DND-41 (cell line): ENCODE measurements at regions not wholly inside any gene's neighbourhood (a gene's known extent, or its start where the extent isn't known, plus 50 kb on each side); places are given as distances from the start of the nearest gene placed in this dataset.

Experiments used
- ATAC-seq: fragments of 200-7000 bp; cut with Tn5 transposase; 3 replicates; pipeline ENCODE4 v1.9.1; 2021; ENCODE audit warnings: low read depth; ENCODE audit not compliant: insufficient read depth
- DNase-seq: peaks from one replicate; pipeline ENCODE4 v3.0.0-alpha.2; 2020
- H2AFZ ChIP-seq: 2 replicates; pipeline ENCODE4 v1.6.0; 2012; ENCODE audit warnings: low read depth, low read length
- H3K27ac ChIP-seq: 2 replicates; pipeline ENCODE4 v1.5.1; 2012; ENCODE audit warnings: low read length, inconsistent platforms
- H3K27me3 ChIP-seq: fragments of 200-600 bp; sonication (generic); 2 replicates; pipeline ENCODE4 v1.6.0; 2012; ENCODE audit warnings: low read length, mild to moderate bottlenecking, inconsistent platforms; ENCODE audit not compliant: insufficient read depth, poor library complexity
- H3K36me3 ChIP-seq: 2 replicates; pipeline ENCODE4 v1.5.1; 2012; ENCODE audit warnings: low read length, inconsistent platforms; ENCODE audit not compliant: insufficient read depth
- H3K4me1 ChIP-seq: 2 replicates; pipeline ENCODE4 v1.5.1; 2012; ENCODE audit warnings: mild to moderate bottlenecking, low read length; ENCODE audit not compliant: insufficient read depth
- H3K4me2 ChIP-seq: 2 replicates; pipeline ENCODE4 v1.6.0; 2012; ENCODE audit warnings: mild to moderate bottlenecking, moderate library complexity, low read length, inconsistent platforms; ENCODE audit not compliant: insufficient read depth
- H3K4me3 ChIP-seq, 2 experiments: fragments of 200-600 bp in 1 of 2; shearing (Covaris generic) in 1 of 2; 2 replicates each; pipeline ENCODE4 v1.5.1; 2012 to 2016; ENCODE audit warnings: inconsistent platforms in 2 of 2, low read length in 2 of 2, mild to moderate bottlenecking in 2 of 2, low read depth in 1 of 2, moderate library complexity in 1 of 2
- H3K79me2 ChIP-seq: 2 replicates; pipeline ENCODE4 v1.6.0; 2012; ENCODE audit warnings: low read length, inconsistent platforms; ENCODE audit not compliant: insufficient read depth
- H3K9ac ChIP-seq: 2 replicates; pipeline ENCODE4 v1.6.0; 2012; ENCODE audit warnings: low read depth, mild to moderate bottlenecking, inconsistent platforms, low read length, moderate library complexity
- H3K9me3 ChIP-seq: 2 replicates; pipeline ENCODE4 v1.5.1; 2012; ENCODE audit warnings: low read length, moderate library complexity, mild to moderate bottlenecking, inconsistent platforms; ENCODE audit not compliant: insufficient read depth, severe bottlenecking
- H4K20me1 ChIP-seq: 2 replicates; pipeline ENCODE4 v1.6.0; 2012; ENCODE audit warnings: low read length; ENCODE audit not compliant: insufficient read depth
- EZH2 ChIP-seq: IDR thresholded peaks from 3 replicates; pipeline ENCODE4 v1.6.1; 2012; ENCODE audit warnings: borderline replicate concordance, low read depth, mild to moderate bottlenecking, moderate library complexity, low read length, inconsistent platforms; ENCODE audit not compliant: severe bottlenecking
- TF ChIP-seq, protein P1 (sequence below): IDR thresholded peaks from 2 replicates; pipeline ENCODE4 v1.5.1; 2012; ENCODE audit warnings: borderline replicate concordance, low read length, moderate library complexity, mild to moderate bottlenecking; ENCODE audit not compliant: poor library complexity, severe bottlenecking; ENCODE audit errors: extremely low read depth

DNA sequence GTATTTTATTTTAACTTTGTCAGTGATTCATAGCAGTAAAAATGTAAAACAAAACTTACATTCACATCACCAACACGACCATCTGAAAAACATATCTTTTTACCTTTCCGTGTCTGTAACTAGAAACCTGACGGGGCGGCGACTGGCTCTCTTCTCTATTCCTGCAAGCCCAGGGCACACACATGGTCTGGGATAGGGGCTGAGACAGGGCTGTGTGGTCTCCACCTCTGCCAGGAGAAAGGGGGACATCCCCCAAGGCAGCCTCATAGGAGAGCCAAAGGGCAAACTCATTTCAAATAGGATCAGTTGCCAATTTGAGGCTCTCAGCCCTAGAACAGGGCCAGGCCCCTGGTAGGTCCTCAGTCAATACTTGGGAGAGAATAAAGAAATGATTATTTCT lies 359.4 kb downstream of the TCERG1L start:
- Histone ChIP-seq H3K36me3 (no peaks in the 10 kb centered on the region), H2AFZ (no peak overlapping the region), H3K27me3 (no peaks in the 10 kb centered on the region), H3K9ac (no peak overlapping the region), H3K4me2 (no peak overlapping the region), H3K27ac (no peak overlapping the region), H3K4me1 (no peaks in the 10 kb centered on the region), H3K9me3 (no peaks in the 10 kb centered on the region), H4K20me1 (no peaks in the 10 kb centered on the region), H3K4me3 (no peak overlapping the region), H3K79me2 (no peaks in the 10 kb centered on the region)
- DNase-seq (no peak), ATAC-seq (no peak)
- TF ChIP-seq, protein P1, sequence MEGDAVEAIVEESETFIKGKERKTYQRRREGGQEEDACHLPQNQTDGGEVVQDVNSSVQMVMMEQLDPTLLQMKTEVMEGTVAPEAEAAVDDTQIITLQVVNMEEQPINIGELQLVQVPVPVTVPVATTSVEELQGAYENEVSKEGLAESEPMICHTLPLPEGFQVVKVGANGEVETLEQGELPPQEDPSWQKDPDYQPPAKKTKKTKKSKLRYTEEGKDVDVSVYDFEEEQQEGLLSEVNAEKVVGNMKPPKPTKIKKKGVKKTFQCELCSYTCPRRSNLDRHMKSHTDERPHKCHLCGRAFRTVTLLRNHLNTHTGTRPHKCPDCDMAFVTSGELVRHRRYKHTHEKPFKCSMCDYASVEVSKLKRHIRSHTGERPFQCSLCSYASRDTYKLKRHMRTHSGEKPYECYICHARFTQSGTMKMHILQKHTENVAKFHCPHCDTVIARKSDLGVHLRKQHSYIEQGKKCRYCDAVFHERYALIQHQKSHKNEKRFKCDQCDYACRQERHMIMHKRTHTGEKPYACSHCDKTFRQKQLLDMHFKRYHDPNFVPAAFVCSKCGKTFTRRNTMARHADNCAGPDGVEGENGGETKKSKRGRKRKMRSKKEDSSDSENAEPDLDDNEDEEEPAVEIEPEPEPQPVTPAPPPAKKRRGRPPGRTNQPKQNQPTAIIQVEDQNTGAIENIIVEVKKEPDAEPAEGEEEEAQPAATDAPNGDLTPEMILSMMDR: no peak
- TF ChIP-seq EZH2: no peak

DNA sequence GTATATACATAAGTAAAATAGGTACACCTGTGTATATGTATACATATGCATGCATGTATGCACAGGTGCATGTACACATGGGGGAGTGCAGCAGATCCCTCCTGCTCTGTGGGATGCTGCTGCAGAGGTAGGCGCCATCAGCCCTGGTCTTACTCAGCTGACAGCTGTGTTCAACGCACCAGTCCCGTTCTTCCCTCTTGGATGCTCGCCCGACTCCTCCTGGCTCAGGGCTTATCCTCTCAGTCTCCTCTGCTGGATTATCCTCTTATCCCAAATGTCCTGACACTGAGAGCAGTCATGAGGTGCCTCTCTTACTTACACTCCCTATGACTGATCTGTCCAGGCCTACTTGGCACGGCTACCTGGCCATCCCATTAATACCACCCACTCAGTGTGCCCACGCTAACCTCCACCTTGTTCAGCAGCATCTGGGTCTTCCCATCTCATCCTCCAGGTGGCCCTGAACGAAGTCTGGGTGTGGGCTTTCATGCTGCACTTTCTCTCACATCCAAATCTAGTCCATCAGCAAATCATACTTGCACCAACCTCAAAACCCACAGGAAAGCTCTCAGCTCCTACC lies 357.1 kb downstream of the TCERG1L start:
- TF ChIP-seq, protein P1: no peak
- Histone ChIP-seq H3K27ac (no peak overlapping the region), H4K20me1 (no peaks in the 10 kb centered on the region), H3K9ac (no peak overlapping the region), H3K27me3 (no peaks in the 10 kb centered on the region), H3K4me2 (no peak overlapping the region), H3K79me2 (no peaks in the 10 kb centered on the region), H3K4me1 (no peaks in the 10 kb centered on the region), H3K36me3 (no peaks in the 10 kb centered on the region), H2AFZ (no peak overlapping the region), H3K4me3 (no peak overlapping the region), H3K9me3 (no peaks in the 10 kb centered on the region)
- no peak for ATAC-seq
- no peak for DNase-seq

DNA sequence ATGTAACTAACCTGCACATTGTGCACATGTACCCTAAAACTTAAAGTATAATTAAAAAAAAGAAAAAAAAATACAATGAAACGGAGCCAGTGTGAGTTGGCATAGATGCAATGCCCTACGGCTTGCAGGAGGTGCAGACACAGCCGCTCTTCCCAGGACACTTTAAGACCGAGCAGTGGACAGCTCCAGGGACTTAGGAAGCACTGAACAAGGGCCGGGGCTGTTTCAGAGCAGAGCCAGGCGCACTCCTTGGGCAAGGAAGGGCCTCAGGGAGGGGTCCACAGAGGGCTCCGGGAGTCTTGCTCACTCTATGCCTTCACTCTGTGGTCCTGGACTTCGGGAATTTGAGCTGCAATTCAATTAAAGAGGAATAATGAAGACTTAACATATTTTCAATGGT lies 355.3 kb downstream of the TCERG1L start:
- no peak for TF ChIP-seq EZH2
- TF ChIP-seq, protein P1: no peak
- H3K27ac ChIP-seq: no peak overlapping the region
- H2AFZ ChIP-seq: no peak overlapping the region
- ATAC-seq (no peak), DNase-seq (no peak)
- no peaks in the 10 kb centered on the region for H4K20me1 ChIP-seq
- H3K4me2 ChIP-seq: no peak overlapping the region
- no peaks in the 10 kb centered on the region for H3K27me3 ChIP-seq
- no peaks in the 10 kb centered on the region for H3K36me3 ChIP-seq
- no peak overlapping the region for H3K9ac ChIP-seq
- no peaks in the 10 kb centered on the region for H3K4me1 ChIP-seq
- H3K79me2 ChIP-seq: no peaks in the 10 kb centered on the region
- no peak overlapping the region for H3K4me3 ChIP-seq
- no peaks in the 10 kb centered on the region for H3K9me3 ChIP-seq

DNA sequence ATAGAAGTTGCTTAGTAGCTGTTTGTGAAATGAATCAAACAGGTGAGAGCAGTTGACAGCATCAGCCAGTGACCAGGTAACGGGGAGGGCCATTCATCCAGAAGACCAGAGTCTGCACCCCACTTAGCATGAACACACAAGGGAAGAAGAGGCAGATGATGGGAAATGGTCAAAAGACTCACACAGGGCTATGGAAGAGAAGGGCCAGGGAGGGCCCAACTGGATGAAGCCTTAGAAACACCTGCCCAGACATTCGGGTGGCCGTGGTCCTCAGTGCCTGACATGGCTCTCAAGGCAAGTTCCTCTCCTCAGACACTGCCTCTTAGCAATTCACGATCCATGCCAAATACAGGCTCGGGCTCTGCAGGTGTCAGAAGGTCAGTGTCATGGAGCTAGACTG lies 354.1 kb downstream of the TCERG1L start:
- DNase-seq (no peak), ATAC-seq (no peak)
- H4K20me1 ChIP-seq: no peaks in the 10 kb centered on the region
- H3K4me3 ChIP-seq: no peak overlapping the region
- H3K36me3 ChIP-seq: no peaks in the 10 kb centered on the region
- H3K79me2 ChIP-seq: no peaks in the 10 kb centered on the region
- no peaks in the 10 kb centered on the region for H3K9me3 ChIP-seq
- H3K27me3 ChIP-seq: no peaks in the 10 kb centered on the region
- no peak overlapping the region for H3K4me2 ChIP-seq
- TF ChIP-seq, protein P1: no peak
- no peak for TF ChIP-seq EZH2
- no peaks in the 10 kb centered on the region for H3K4me1 ChIP-seq
- H2AFZ ChIP-seq: no peak overlapping the region
- no peak overlapping the region for H3K9ac ChIP-seq
- H3K27ac ChIP-seq: no peak overlapping the region
